ENCODE measurements at regions not wholly inside any gene's neighbourhood (a gene's known extent, or its start where the extent isn't known, plus 50 kb on each side); places are given as distances from the start of the nearest gene placed in this dataset.

- no peak for DNase-seq (ENCODE audit: low read depth)
- H3K4me3 ChIP-seq (ENCODE audit: low read depth, low read length) = no peak overlapping the region
- no peak for TF ChIP-seq CTCF (conservative IDR thresholded peaks at IDR 0.05; ENCODE audit: low read depth, low read length)
These were observed 127.3 kb upstream of the SRD5A2 start for GRCh38 chr2:31707992-31708391.

GRCh38 chr2:31704561-31705212 lies 123.9 kb upstream of the SRD5A2 start:
- H3K4me3 ChIP-seq (ENCODE audit: low read depth, low read length) = no peak overlapping the region
- DNase-seq (ENCODE audit: low read depth) = no peak
- TF ChIP-seq CTCF (conservative IDR thresholded peaks at IDR 0.05; ENCODE audit: low read depth, low read length) = no peak

GRCh38 chr2:31703253-31703652 lies 122.5 kb upstream of the SRD5A2 start:
- H3K4me3 ChIP-seq (ENCODE audit: low read depth, low read length) = no peak overlapping the region
- TF ChIP-seq CTCF (conservative IDR thresholded peaks at IDR 0.05; ENCODE audit: low read depth, low read length) = no peak
- no peak for DNase-seq (ENCODE audit: low read depth)

- no peak overlapping the region for H3K4me3 ChIP-seq (ENCODE audit: low read depth, low read length)
- no peak for TF ChIP-seq CTCF (conservative IDR thresholded peaks at IDR 0.05; ENCODE audit: low read depth, low read length)
- DNase-seq (ENCODE audit: low read depth) = no peak
These were observed 118.0 kb upstream of the SRD5A2 start for GRCh38 chr2:31698722-31699121.

GRCh38 chr2:31696068-31696467 lies 115.3 kb upstream of the SRD5A2 start:
- no peak for DNase-seq (ENCODE audit: low read depth)
- no peak for TF ChIP-seq CTCF (conservative IDR thresholded peaks at IDR 0.05; ENCODE audit: low read depth, low read length)
- H3K4me3 ChIP-seq (ENCODE audit: low read depth, low read length) = no peak overlapping the region

GRCh38 chr2:31694444-31694843 lies 113.7 kb upstream of the SRD5A2 start:
- peak; percentile 33 for TF ChIP-seq CTCF (conservative IDR thresholded peaks at IDR 0.05; ENCODE audit: low read depth, low read length)
- H3K4me3 ChIP-seq (ENCODE audit: low read depth, low read length) = no peak overlapping the region
- no peak for DNase-seq (ENCODE audit: low read depth)

GRCh38 chr2:31693882-31694281 lies 113.1 kb upstream of the SRD5A2 start:
- no peak for DNase-seq (ENCODE audit: low read depth)
- no peak for TF ChIP-seq CTCF (conservative IDR thresholded peaks at IDR 0.05; ENCODE audit: low read depth, low read length)
- H3K4me3 ChIP-seq (ENCODE audit: low read depth, low read length) = no peak overlapping the region

Data from epithelial cell of proximal tubule (primary cell).